ENCODE measurements at regions not wholly inside any gene's neighbourhood (a gene's known extent, or its start where the extent isn't known, plus 50 kb on each side); places are given as distances from the start of the nearest gene placed in this dataset.
"Not testable (repeated sequence)": the region's sequence is repeated elsewhere in the genome, so short reads cannot be mapped to it uniquely, and the experiment has no call there.

DNA sequence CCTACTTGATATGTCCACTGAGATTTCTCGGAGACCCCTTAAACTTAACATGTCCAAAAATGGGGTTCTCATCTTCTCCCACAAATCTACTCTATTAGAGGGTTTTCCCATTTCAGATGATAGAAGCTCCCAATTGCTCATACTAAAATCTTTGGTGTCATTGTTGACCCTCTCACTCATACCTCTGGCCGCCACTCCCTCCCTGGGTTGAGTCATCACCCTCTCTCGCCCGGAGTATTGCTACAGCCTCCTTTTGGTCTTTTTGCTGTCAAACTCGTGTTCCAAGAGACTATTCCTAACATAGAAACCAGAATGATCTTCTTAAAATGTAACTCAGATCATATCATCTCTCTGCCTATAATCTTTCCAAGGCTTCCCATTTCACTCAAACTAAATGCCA, 91.0 kb upstream of the GNAQ start:
- DNase-seq (ENCODE audit: low read depth in 2 of 2): no peak

DNA sequence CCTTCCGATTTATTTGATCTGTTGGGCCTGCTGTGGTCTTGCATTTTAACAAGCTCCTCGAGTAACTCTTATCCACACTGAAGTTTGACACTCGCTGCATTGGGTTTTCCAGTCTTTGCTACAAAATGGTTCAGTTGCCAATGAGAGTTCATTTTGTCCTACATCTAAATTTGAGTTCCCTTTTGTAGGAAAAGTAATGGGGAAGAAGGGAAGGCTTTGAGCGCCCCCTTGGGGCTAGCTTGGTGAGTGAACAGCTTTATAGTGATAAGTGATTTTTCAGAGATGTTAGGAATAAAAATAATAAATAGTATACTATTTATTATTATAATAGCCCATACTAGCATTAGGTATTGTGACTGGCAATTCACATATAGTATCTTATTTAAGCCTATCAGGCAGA, 89.9 kb upstream of the GNAQ start:
- peak; percentile 15 to 34 for DNase-seq (ENCODE audit: low read depth in 2 of 2)

DNA sequence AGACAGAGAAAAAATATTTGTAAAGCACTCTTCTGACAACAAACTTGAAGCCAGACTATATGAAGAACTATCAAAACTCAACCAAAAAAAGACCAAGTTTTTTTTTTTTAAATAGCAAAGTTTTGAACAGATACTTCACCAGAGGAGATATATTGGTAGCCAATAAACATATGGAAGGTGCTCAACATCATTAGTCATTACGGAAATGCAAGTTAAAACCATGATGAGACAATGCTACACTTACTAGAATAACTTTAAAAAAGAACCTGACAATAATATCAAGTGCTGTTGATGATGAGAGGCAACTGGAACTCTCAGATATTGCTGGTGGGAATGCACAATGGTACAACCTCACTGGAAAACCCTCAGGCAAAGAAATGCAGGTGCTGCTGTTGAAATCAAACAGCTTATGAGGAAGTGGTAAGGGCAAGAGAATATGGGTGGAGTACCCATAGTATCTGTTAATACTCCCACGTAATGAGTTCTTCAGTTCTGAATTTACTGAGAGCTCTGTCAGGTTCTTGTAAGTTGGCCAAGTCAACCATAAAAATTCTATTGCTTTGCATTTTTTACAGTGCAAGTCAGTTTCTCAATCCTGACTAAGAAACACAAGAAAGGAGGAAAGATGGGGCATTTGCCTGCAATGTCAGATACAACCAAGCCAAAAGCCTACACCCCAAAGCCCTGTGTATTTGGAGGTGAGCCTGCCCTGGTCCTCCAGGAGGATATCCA, 87.3 kb upstream of the GNAQ start:
- no peak for DNase-seq (ENCODE audit: low read depth in 2 of 2)

DNA sequence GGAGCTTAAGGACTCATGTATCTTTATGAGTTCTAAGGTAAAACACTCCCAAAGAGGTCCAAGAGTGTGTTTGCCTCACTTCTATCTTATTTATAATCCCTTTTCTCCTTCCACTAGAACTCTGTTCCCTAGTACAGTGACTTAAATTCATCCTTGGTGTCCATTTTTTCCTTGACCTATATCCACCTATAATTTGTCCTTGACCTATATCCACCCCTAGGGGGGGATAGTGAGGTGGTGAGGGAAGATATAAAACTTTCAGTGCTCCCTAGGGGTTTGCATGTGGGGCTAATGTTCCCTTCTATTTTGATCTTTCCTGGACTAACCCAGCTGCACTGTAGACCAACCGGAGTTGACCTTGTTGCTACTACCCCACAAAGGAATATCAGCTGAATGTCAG, 83.5 kb upstream of the GNAQ start:
- no peak for DNase-seq (ENCODE audit: low read depth in 2 of 2)

DNA sequence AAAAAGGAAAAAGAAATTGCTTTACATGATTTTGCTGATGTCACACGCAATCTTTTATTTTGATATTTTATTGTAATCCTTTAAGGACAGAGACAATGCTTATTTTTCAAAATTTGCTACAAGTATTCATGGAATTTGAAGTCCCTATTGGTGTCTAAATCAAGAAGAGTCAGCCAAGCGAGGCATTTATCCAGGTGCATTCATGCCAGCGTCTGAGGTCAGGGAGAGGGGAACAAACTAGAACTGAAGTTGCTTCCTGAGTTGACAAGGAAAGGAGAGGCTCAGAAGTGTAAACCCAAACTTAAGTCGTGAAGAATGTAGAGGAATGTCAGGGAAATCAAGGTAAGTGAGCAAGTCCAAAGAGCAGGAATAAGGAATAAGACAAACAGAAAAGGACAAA, 83.0 kb upstream of the GNAQ start:
- DNase-seq (ENCODE audit: low read depth in 2 of 2): no peak

DNA sequence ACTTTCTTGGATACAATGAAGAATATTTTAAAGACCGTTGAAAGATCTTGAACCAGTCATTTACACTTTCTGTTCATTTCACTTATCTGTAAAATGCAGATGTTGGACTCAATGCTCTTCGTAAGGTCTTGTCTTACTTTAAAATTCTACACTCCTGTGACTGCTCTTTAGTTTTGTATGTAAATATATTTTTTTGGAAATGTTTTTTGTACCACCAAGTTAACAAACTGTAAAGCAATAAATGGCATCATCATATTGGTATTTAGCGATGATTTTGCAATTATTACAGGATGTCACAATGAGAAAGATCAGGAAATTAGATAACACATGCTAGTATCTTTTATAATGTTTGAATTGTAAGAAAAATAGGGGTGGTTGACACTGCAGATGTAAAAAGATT, 80.8 kb upstream of the GNAQ start:
- no peak for DNase-seq (ENCODE audit: low read depth in 2 of 2)

DNA sequence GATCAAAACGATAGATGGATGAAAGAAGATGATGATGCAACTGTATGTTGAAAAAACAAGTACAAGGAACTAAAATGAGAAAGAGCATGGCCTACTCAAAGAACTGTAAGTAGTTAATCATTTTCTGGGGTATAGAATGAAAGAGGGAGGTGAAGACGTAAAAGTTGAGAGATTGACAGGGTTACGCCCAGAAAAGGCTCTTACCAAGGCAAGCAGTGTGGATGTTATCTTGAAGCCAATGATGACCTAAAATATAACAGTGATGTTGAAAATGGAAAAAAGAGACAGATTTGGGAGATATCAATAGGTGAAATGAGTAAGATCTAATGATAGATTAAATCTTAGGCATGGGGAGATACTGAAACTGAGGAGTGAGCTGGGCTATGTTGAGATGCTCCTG, 80.4 kb upstream of the GNAQ start:
- no peak for DNase-seq (ENCODE audit: low read depth in 2 of 2)

DNA sequence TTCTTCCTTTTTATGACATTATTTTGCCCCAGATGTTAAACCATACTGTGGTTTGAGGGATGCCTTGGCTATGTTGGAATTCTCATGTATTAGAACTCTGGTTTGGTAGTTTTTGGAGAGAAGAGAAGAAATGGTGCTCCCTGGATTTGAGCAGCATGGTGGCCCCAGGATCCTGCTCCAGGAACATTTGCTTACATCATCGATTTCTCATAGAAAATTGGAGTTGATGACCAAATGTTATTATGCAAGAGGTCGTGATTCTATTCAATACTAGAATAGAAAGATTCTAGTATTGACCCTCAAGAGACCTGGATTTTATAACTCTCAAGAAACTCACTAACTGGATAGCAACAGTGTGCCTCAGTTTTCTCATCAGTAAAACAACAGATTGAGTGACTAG, 77.5 kb upstream of the GNAQ start:
- DNase-seq (ENCODE audit: low read depth in 2 of 2): no peak

DNA sequence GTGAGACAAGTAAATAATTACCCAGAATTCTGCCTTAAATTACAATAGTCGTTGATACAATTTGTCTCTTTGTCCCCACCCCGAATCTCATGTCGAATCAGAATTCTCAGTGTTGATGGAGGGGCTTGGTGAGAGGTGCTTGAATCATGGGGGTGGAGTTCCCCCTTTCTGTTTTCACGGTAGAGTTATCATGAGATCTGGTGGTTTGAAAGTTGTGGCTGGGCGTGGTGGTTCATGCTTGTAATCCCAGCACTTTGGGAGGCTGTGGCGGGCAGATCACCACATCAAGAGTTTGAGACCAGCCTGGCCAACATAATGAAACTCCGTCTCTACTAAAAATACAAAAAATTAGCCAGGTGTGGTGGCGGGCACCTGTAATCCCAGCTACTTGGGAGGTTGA, 75.0 kb upstream of the GNAQ start:
- DNase-seq (ENCODE audit: low read depth in 2 of 2): not testable (repeated sequence)

DNA sequence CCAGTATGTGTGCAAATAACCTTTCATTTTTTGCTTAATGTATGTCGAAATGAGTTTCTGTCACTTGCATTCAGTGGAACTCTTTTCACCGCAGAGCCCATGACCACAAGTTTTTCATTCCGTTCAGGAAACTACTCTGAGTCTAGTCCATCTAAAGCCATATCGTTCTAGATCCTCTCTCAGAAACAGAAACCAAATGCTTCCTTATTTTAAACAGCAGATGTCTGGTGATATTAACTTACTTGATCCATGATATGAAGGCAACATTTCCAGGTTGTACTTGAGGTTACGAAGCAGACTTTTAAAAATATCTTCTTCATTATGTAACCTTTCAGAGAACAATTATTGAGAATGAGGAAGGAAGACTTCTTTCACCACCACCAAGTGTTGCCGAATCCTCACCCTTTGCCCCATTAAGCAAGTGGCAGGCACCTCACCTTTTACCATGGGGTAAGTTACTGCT, 72.4 kb upstream of the GNAQ start:
- DNase-seq (ENCODE audit: low read depth in 2 of 2): no peak

DNA sequence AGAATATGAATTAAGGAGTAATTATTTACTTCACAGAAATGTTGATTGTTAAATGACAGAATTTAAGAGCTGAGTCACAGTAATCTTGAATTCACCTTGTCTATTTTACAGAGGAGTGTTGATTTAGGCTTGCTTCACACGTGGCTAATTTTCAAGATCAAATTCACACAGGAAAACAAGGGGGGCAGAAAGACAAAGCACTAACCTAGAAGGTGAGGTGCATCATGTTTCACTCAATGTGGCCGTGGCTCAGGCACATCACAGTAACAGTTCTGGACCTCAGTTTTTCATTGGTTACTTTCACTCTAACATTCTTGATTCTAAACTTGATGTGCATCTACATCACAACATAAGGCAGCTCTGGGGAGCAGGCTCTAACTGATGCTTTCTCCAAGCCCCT, 69.6 kb upstream of the GNAQ start:
- no peak for DNase-seq (ENCODE audit: low read depth in 2 of 2)

DNA sequence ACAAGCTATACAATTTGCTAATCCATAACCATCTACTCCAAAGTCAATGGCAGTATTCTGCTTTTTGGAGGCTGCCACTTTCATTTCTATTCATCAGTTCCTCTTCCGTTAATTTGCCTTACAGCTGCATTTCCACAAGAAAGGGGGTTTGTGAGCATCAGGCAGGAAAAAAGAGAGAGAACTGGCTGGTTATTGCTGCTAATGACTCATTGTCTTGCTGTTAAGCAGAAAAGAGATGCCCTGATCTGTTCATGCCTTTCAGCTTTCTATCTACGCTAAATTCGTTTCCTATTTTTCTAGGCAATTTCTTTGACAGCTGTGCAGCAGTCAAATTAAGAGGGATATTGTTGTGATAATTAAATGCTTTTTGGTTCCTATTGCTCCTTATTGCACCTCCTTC, 65.9 kb upstream of the GNAQ start:
- DNase-seq (ENCODE audit: low read depth in 2 of 2): no peak

DNA sequence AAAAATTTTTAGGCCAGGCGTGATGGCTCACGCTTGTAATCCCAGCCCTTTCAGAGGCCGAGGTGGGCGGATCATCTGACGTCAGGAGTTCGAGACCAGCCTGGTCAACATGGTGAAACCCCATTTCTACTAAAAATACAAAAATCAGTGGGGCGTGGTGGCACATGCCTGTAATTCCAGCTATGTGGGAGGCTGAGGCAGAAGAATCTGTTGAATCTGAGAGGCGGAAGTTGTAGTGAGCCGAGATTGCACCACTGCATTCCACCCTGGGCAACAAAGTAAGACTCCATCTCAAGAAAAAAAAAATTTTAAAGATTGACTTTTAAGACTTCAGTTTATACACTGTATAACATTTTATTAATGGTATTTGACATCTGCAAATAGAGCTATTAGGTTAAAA, 60.1 kb upstream of the GNAQ start:
- DNase-seq (ENCODE audit: low read depth in 2 of 2): no peak

DNA sequence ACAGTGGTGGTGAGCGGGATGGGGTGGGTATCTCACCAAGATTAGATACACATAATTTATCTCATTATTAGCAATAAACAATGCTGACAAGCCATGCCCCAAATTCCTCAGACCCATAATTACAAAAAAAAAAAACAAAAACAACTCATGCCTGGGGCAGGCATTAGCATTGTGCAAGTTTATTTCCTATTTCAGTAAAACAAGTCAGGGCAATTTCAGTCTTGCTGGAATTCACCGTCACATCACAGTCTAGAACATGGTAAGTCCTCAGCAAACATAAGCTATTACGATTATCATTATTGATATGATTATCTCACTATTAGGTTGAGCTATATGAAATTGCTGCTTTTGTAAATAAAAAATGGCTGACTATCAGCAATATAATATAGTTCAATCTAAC, 57.5 kb upstream of the GNAQ start:
- no peak for DNase-seq (ENCODE audit: low read depth in 2 of 2)

DNA sequence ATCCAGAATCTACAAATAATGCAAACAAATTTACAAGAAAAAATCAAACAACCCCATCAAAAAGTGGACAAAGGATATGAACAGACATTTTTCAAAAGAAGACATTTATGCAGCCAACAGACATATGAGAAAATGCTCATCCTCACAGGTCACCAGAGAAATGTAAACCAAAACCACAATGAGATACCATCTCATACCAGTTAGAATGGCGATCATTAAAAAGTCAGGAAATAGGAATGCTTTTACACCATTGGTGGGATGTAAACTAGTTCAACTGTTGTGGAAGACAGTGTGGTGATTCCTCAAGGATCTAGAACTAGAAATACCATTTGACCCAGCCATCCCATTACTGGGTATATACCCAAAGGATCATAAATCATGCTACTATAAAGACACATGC, 56.6 kb upstream of the GNAQ start:
- not testable (repeated sequence) for DNase-seq (ENCODE audit: low read depth in 2 of 2)
